Heart left ventricle (tissue), 13 donors: ENCODE measurements at regions not wholly inside any gene's neighbourhood (a gene's known extent, or its start where the extent isn't known, plus 50 kb on each side); places are given as distances from the start of the nearest gene placed in this dataset.

Experiments
- CTCF ChIP-seq, 12 donors: fragments of 200-600 bp; sonication (generic) in 4 of 12; IDR thresholded peaks; one replicate each; pipeline versions ENCODE4 v1.5.0 to v1.8.0; 2018 to 2022; ENCODE audit warnings: antibody characterized with exemption in 12 of 12, mild to moderate bottlenecking in 5 of 12
- POLR2A ChIP-seq, 2 donors: fragments of 450-650 bp; IDR thresholded peaks; one replicate each; pipeline ENCODE4 v1.6.1; 2017; ENCODE audit warnings: antibody characterized with exemption in 2 of 2, mild to moderate bottlenecking in 2 of 2, moderate library complexity in 2 of 2
- donor health status: ischemic (EF 13 %, LVEDD 7.1; RV severe dilation, severe dysfunction).
- donor health status: DM: no; HTN: yes; CAD: no.
- donor health status: DM: no; HTN: no; CAD: no.
- donor health status: ischemic (EF 25% LVEDD 6.9; RV normal size, moderate dysfunction).
- donor health status: ischemic (EF 25% LVEDD 5.7; RV mildly dilated, moderate dysfunction).
- donor health status: ischemic (EF 35%, LVEDD 5.7; RV mildly dilated, moderate dysfunction).
- donor health status: nonischemic (EF 11% LVEDD 7.7; RV severe dilation, severe dysfunction).
- donor health status: DM: yes; HTN: yes; CAD: no.
- donor health status: PGD.
- donor health status: ischemic (EF 29% LVEDD 5.4; RV normal size, mild dysfunction).
- donor health status: nonischemic (EF 23%, LVEDD 6.1; RV moderate dilation, normal function).

GRCh38 chr2:184507254-184507653, 91.1 kb upstream of the ZNF804A start:
- no peak for TF ChIP-seq CTCF (IDR thresholded peaks at IDR 0.05)
- TF ChIP-seq POLR2A (IDR thresholded peaks at IDR 0.05): no peak
